ENCODE measurements at regions not wholly inside any gene's neighbourhood (a gene's known extent, or its start where the extent isn't known, plus 50 kb on each side); places are given as distances from the start of the nearest gene placed in this dataset.

- no peak for DNase-seq (ENCODE audit: low read depth in 2 of 3, low spot score in 2 of 3)
Measured at GRCh38 chr20:7458459-7458858, 481.8 kb downstream of the HAO1 start.

DNA sequence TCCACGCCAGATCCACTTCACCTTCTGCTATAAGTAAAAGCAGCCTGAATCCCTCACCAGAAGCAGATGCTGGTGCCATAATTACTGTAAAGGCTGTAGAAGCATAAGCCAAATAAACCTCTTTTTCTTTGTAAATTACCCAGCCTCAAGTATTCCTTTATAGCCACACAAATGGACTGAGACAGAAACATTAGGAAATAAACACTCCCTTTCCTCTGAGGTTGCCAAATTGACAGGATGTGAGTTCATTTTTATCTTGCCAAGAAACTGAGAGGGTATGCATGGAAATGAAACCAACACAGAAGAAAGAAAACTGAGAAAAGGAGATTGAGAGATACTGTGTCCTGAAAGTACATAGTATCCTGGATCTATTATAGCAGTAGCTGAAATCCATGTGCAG lies 481.2 kb downstream of the HAO1 start:
- no peak for DNase-seq (ENCODE audit: low read depth in 2 of 3, low spot score in 2 of 3)

DNA sequence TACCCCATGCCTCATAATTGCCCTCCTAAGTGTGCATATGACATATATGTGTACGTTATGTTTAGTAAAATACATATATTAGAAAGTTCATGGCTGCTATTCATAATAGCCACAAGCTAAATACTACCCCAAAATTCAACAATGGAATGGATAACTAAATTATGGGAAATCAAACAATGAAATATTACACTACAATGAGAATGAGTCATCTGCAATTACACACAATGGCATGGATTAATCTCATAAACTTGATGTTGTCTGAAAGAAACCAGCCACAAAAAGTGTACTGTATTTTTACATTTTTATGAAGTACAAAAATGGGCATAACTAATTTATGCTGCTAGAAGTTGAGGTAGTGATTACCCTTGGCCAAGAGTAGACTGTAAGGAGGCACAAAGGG lies 477.0 kb downstream of the HAO1 start:
- no peak for DNase-seq (ENCODE audit: low read depth in 2 of 3, low spot score in 2 of 3)

DNA sequence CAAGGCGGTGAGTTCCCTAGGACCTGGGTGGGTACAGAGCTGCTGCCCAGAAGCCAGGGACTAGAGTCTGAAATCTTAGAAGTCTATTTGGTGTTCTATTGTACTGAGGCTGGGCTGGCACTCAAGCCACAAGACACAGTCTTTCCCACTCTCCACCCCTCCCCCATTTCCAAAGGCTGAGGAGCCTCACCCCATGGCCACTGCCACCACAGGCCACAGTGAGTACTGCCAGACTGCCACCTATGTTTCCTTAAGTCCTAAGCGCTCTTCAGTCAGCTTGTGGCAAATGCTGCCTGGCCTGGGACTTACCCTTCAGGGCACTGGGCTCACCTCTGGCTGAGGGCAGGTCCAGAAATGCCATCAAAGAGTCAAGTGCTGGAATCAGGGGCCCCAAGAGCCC lies 469.3 kb downstream of the HAO1 start:
- no peak for DNase-seq (ENCODE audit: low read depth in 2 of 3, low spot score in 2 of 3)

DNA sequence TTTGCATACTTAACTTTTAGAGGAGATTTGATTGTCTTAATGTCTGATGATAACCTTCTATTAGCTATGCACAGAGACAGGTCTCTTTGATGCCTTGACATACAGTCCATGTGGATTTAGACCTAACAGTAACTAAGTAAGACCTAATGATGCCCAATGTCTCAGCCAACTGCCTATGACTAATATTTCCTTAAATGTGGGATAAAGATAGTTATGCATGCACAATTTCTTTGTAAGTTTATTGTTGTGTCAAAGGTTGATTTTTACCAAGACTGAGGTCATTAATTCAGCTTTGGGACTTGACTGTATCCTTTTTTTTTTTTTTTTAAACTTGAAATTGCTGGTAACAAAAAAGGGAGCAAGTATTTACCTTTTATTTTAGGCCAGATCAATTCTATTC lies 450.0 kb downstream of the HAO1 start:
- DNase-seq (ENCODE audit: low read depth in 2 of 3, low spot score in 2 of 3) = no peak

GRCh38 chr20:7492257-7492656 lies 448.0 kb downstream of the HAO1 start:
- no peak for DNase-seq (ENCODE audit: low read depth in 2 of 3, low spot score in 2 of 3)

- no peak for DNase-seq (ENCODE audit: low read depth in 2 of 3, low spot score in 2 of 3)
Measured at GRCh38 chr20:7493311-7493710, 446.9 kb downstream of the HAO1 start.

GRCh38 chr20:7496394-7496991 lies 443.8 kb downstream of the HAO1 start:
- no peak for DNase-seq (ENCODE audit: low read depth in 2 of 3, low spot score in 2 of 3)

DNA sequence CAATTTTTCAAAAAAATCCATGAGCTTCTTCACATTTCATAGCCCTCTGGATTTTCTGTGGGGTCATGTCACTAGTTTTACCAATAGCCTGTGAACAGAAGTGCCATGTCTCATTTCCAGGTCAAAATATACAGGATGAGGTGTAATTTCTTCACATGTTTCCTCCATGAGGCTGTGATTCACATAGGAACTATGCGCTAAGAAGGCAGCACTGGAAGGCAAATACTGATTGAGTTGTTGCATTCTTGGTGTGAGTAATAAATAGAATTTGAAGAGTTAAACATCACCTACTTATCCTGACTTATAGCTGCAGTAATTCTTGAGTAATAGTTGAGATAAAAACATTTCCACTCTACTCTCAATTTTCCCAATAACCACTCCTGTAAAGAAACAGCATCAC lies 442.3 kb downstream of the HAO1 start:
- DNase-seq (ENCODE audit: low read depth in 2 of 3, low spot score in 2 of 3) = no peak

DNA sequence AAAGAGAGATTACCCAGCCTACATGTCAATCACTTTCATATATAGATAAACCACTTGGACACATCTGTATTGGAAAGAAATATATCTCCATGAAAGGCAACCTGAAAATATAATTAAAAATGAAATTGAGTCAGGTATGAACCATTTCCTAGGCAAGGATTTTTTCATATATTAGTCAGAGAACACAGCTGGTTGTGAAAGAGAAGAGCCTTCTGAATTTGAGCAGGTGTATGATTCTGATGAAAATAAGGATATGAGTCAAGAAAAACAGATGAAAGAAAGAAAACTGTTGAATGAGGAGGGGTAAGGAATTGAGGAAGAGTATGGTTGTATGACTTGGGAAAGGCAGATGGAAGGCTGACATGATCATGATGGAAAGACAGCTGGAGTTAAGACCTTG lies 441.1 kb downstream of the HAO1 start:
- no peak for DNase-seq (ENCODE audit: low read depth in 2 of 3, low spot score in 2 of 3)

DNA sequence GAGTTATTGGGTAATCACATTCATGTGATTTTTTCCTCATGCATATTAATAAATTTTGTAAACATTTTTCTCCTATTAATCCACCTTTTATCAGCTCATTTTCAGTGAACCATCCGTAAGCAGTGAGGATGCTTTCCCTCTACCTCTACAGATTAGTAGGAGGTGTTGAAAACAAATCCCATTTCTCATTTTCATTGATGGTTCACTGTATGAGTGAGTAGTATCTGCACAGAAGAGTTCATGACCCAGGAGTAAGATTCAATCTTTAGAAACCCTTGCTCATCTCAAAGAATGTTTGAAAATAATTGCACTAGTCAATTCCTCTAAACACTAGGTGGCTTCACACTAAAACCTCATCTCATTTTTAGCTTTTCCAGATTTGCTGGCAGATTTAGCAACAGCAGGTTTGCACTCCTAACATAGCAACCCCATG lies 440.0 kb downstream of the HAO1 start:
- no peak for DNase-seq (ENCODE audit: low read depth in 2 of 3, low spot score in 2 of 3)

DNA sequence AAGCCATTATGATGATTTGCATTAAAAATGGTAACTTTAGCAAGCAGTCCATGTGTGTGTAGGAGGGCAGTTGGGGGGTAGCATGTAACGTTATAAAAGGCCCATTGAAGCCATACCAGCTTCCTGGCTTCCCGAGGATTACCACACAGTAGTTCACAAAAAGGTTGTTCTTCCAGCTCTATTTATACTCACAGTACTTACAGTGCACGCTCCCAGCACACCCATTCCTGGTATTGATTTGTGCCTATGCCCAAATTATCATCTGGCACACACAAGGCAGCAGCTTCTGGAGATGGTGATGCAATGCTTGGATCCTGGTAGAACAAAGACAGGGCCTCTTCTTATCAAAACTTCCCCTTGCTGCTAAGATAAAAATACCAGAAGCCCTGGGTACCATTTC lies 436.8 kb downstream of the HAO1 start:
- DNase-seq (ENCODE audit: low read depth in 2 of 3, low spot score in 2 of 3) = no peak

- no peak for DNase-seq (ENCODE audit: low read depth in 2 of 3, low spot score in 2 of 3)
Measured at GRCh38 chr20:7505152-7505834, 435.0 kb downstream of the HAO1 start.

- no peak for DNase-seq (ENCODE audit: low read depth in 2 of 3, low spot score in 2 of 3)
Measured at GRCh38 chr20:7505835-7506221, 434.4 kb downstream of the HAO1 start.

- no peak for DNase-seq (ENCODE audit: low read depth in 2 of 3, low spot score in 2 of 3)
Measured at GRCh38 chr20:7516621-7517111, 423.6 kb downstream of the HAO1 start.

DNA sequence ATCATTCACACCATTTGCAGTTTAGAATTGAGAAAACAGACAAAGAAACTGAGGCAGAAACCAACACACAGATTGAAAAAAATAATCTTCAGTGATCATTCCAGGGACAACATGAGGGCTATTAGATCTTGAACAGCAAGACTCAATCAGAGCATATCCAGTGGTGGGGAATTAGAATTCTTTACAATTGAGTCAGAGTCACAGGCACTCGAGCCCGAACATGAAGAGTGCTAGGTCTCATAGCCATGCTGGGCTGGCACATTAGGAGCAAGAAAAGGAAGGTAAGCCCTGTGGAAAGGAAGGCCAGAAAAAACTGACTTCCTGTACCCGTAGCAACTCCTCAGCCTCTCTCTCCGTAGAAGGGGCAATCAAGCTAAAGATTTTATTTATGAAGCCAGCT lies 419.9 kb downstream of the HAO1 start:
- DNase-seq (ENCODE audit: low read depth in 2 of 3, low spot score in 2 of 3) = no peak

DNA sequence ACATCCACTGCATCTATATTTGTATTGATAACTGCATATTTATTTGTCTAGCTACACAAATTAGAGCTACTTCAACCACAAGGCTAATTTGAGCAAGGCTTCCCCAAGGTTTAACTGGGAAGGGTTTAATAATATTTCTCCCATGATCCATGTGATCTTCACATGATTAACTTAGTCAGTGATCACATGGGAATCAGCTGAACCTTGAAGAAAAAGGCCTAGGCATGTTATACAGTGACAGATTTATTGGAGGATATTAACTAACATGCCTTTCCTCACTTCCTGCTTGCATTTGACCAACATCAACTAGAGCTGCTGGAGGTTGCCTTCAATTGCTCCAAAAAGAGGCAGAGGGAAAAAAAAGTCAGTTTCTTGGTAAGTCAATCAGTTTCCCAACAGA lies 417.0 kb downstream of the HAO1 start:
- DNase-seq (ENCODE audit: low read depth in 2 of 3, low spot score in 2 of 3) = no peak

DNA sequence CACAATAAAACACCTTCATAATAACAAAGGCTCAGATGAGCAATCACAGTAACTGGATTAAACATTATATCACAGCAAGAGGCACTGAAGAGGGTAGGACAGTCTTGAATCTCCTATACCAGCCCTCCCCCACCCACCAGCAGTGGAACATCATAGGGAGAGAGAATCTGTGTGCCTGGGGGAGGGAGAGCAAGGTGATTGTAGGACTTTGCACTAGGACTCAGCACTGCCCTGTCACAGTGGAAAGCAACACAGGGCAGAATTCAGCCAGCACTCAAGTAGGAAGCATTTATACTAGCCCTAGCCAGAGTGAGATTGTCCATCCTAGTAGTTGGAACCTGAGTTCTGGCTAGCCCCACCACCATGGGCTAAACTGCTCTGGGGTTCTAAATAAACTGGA lies 400.2 kb downstream of the HAO1 start:
- no peak for DNase-seq (ENCODE audit: low read depth in 2 of 3, low spot score in 2 of 3)

- no peak for DNase-seq (ENCODE audit: low read depth in 2 of 3, low spot score in 2 of 3)
Measured at GRCh38 chr20:7540923-7541322, 399.3 kb downstream of the HAO1 start.

GRCh38 chr20:7571101-7571500 lies 369.2 kb downstream of the HAO1 start:
- no peak for DNase-seq (ENCODE audit: low read depth in 2 of 3, low spot score in 2 of 3)

- DNase-seq (ENCODE audit: low read depth in 2 of 3, low spot score in 2 of 3) = no peak
Measured at GRCh38 chr20:7571521-7572055, 368.7 kb downstream of the HAO1 start.

- DNase-seq (ENCODE audit: low read depth in 2 of 3, low spot score in 2 of 3) = no peak
Measured at GRCh38 chr20:7579888-7580287, 360.4 kb downstream of the HAO1 start.
